ENCODE measurements at regions not wholly inside any gene's neighbourhood (a gene's known extent, or its start where the extent isn't known, plus 50 kb on each side); places are given as distances from the start of the nearest gene placed in this dataset.

DNA sequence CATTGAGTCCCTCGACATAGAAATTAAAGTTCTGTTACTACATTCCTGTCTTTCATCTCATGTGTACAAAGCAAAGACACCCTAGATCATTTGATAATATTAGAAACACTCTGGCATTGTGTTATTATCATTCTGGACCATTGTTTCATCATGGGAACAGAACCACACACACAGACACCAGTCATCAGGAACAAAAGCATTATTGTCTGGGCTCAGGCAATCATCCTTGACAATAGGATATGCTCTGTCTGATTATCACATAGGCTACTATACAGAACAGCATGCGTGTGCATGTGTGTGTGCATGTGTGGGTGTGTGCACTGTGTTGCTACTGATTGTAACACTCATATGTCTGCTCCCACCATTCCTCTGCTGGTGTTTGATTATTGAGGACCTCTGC lies 242.5 kb downstream of the SH3BP4 start:
- no peak overlapping the region for H3K4me3 ChIP-seq (ENCODE audit: severe bottlenecking)
- no peaks in the 10 kb centered on the region for H3K9me3 ChIP-seq (ENCODE audit: severe bottlenecking)
- no peaks in the 10 kb centered on the region for H3K36me3 ChIP-seq (ENCODE audit: low read depth)
- H3K27me3 ChIP-seq (ENCODE audit: insufficient read depth, poor library complexity, severe bottlenecking) = no peaks in the 10 kb centered on the region
- DNase-seq (ENCODE audit: low spot score) = no peak
- TF ChIP-seq, protein P1, sequence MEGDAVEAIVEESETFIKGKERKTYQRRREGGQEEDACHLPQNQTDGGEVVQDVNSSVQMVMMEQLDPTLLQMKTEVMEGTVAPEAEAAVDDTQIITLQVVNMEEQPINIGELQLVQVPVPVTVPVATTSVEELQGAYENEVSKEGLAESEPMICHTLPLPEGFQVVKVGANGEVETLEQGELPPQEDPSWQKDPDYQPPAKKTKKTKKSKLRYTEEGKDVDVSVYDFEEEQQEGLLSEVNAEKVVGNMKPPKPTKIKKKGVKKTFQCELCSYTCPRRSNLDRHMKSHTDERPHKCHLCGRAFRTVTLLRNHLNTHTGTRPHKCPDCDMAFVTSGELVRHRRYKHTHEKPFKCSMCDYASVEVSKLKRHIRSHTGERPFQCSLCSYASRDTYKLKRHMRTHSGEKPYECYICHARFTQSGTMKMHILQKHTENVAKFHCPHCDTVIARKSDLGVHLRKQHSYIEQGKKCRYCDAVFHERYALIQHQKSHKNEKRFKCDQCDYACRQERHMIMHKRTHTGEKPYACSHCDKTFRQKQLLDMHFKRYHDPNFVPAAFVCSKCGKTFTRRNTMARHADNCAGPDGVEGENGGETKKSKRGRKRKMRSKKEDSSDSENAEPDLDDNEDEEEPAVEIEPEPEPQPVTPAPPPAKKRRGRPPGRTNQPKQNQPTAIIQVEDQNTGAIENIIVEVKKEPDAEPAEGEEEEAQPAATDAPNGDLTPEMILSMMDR (IDR thresholded peaks at IDR 0.05; ENCODE audit: poor library complexity, severe bottlenecking) = no peak
- H3K27ac ChIP-seq (ENCODE audit: poor library complexity, severe bottlenecking) = no peak overlapping the region
- H3K4me1 ChIP-seq (ENCODE audit: insufficient read depth, poor library complexity, severe bottlenecking) = no peaks in the 10 kb centered on the region
- no peak for ATAC-seq (ENCODE audit: low read depth)

DNA sequence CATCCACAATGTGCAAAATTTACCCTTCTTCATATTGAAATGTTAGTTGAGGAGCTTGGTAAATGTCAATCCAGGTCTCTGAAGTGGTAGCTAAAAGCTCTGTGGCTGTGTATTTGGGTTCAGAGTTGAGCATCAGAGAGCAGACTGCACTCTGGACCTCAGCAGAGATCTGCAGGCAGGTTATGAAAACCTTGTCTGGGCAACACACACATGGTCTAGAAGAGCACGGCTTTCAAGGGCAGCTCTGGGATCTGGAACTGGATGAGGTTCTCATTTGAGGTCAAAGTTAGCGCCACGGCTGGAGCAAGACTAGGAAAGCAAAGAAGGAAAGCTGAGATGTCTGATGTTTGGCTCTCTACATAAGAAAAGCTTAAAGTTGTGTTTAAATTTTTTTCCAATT lies 243.0 kb downstream of the SH3BP4 start:
- Histone ChIP-seq H3K9me3 (ENCODE audit: severe bottlenecking) (no peaks in the 10 kb centered on the region), H3K4me3 (ENCODE audit: severe bottlenecking) (no peak overlapping the region), H3K27me3 (ENCODE audit: insufficient read depth, poor library complexity, severe bottlenecking) (no peaks in the 10 kb centered on the region), H3K36me3 (ENCODE audit: low read depth) (no peaks in the 10 kb centered on the region), H3K4me1 (ENCODE audit: insufficient read depth, poor library complexity, severe bottlenecking) (no peaks in the 10 kb centered on the region), H3K27ac (ENCODE audit: poor library complexity, severe bottlenecking) (no peak overlapping the region)
- DNase-seq (ENCODE audit: low spot score) = no peak
- no peak for ATAC-seq (ENCODE audit: low read depth)
- TF ChIP-seq, protein P1 (IDR thresholded peaks at IDR 0.05; ENCODE audit: poor library complexity, severe bottlenecking) = no peak

DNA sequence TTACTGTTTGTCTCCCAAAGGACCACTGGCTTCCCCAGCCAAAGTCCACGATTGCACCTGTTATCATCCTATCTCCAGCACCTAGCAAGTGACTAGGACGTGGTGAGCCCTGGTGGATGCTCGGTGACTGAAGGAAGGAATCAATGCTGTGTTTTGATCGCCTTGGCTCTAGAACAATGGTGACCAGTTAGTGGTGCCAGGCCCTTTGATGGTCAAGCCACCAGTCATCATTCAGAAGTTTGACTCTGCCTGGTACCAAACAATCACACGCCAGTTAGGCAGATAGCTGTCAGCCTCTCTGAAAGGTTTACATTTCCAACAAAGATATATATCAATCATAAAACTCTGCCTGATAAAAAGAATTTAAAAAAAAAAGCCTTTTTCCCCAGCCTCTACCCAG lies 244.1 kb downstream of the SH3BP4 start:
- H3K27ac ChIP-seq (ENCODE audit: poor library complexity, severe bottlenecking) = no peak overlapping the region
- ATAC-seq (ENCODE audit: low read depth) (no peak), DNase-seq (ENCODE audit: low spot score) (no peak)
- H3K36me3 ChIP-seq (ENCODE audit: low read depth) = no peaks in the 10 kb centered on the region
- TF ChIP-seq, protein P1 (IDR thresholded peaks at IDR 0.05; ENCODE audit: poor library complexity, severe bottlenecking) = no peak
- H3K27me3 ChIP-seq (ENCODE audit: insufficient read depth, poor library complexity, severe bottlenecking) = no peaks in the 10 kb centered on the region
- no peaks in the 10 kb centered on the region for H3K9me3 ChIP-seq (ENCODE audit: severe bottlenecking)
- H3K4me3 ChIP-seq (ENCODE audit: severe bottlenecking) = no peak overlapping the region
- no peaks in the 10 kb centered on the region for H3K4me1 ChIP-seq (ENCODE audit: insufficient read depth, poor library complexity, severe bottlenecking)

DNA sequence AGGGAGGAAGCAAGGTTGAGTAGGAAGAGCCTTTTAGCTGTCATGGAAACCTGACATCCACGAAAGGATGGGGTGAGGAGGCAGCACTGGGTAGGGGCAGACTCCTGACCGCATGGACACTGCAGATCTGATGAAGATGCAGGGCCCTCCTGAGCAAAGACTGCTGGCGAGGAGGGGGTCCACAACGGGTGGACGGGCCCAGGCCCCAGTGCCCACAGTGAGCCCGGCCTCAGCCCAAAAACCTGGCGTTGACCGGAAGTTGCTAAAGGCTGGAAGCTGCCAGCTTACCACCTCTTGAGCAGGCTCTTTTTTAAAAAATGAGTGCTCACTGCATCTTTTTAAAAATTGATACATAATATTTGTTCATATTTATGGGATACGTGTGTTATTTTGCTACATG lies 247.3 kb downstream of the SH3BP4 start:
- DNase-seq (ENCODE audit: low spot score) = no peak
- H3K36me3 ChIP-seq (ENCODE audit: low read depth) = no peaks in the 10 kb centered on the region
- no peak overlapping the region for H3K27ac ChIP-seq (ENCODE audit: poor library complexity, severe bottlenecking)
- no peaks in the 10 kb centered on the region for H3K27me3 ChIP-seq (ENCODE audit: insufficient read depth, poor library complexity, severe bottlenecking)
- no peaks in the 10 kb centered on the region for H3K4me1 ChIP-seq (ENCODE audit: insufficient read depth, poor library complexity, severe bottlenecking)
- ATAC-seq (ENCODE audit: low read depth) = no peak
- H3K4me3 ChIP-seq (ENCODE audit: severe bottlenecking) = no peak overlapping the region
- H3K9me3 ChIP-seq (ENCODE audit: severe bottlenecking) = no peaks in the 10 kb centered on the region
- TF ChIP-seq, protein P1 (IDR thresholded peaks at IDR 0.05; ENCODE audit: poor library complexity, severe bottlenecking) = no peak

DNA sequence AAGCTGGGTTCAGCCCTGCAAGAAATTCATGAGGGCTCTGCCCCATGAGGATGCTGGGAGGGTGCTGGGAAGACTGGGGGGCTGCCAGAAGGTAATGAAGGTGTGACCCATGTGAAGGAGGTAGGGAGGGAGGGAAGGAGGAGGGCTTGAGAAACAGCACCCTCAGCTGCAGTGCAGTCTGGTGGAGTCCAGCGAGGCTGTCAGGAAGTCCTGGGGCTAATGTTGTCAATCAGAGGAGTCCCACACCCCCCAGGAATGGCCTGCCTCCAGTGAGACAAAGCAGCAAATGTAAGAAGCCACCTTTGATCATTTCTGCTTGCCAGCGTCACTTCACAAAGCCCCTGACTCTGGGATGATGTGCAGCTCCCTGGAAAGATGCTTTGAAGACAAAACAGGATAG lies 248.4 kb downstream of the SH3BP4 start:
- Histone ChIP-seq H3K36me3 (ENCODE audit: low read depth) (no peaks in the 10 kb centered on the region), H3K27me3 (ENCODE audit: insufficient read depth, poor library complexity, severe bottlenecking) (no peaks in the 10 kb centered on the region), H3K9me3 (ENCODE audit: severe bottlenecking) (no peaks in the 10 kb centered on the region), H3K27ac (ENCODE audit: poor library complexity, severe bottlenecking) (no peak overlapping the region), H3K4me3 (ENCODE audit: severe bottlenecking) (no peak overlapping the region), H3K4me1 (ENCODE audit: insufficient read depth, poor library complexity, severe bottlenecking) (no peaks in the 10 kb centered on the region)
- ATAC-seq (ENCODE audit: low read depth) = no peak
- no peak for DNase-seq (ENCODE audit: low spot score)
- TF ChIP-seq, protein P1 (IDR thresholded peaks at IDR 0.05; ENCODE audit: poor library complexity, severe bottlenecking) = no peak
